HEK293T (cell line): ENCODE measurements at regions not wholly inside any gene's neighbourhood (a gene's known extent, or its start where the extent isn't known, plus 50 kb on each side); places are given as distances from the start of the nearest gene placed in this dataset.
"Not testable (repeated sequence)": the region's sequence is repeated elsewhere in the genome, so short reads cannot be mapped to it uniquely, and the experiment has no call there.

Source experiments
- CTCF ChIA-PET: fragments of 350-600 bp; formaldehyde crosslinking; extraction: SDS; loops from one replicate; lab custom pipeline; 2021; ENCODE audit warnings: antibody characterized with exemption, inconsistent platforms; lab: Yijun Ruan, JAX
- POLR2A ChIA-PET: fragments of 350-600 bp; formaldehyde crosslinking; extraction: SDS; loops from one replicate; lab custom pipeline; 2020; ENCODE audit warnings: antibody characterized with exemption, inconsistent platforms; lab: Yijun Ruan, JAX
- DNase-seq: peaks from one replicate; pipeline ENCODE4 v3.0.0; 2012; ENCODE audit warnings: mixed read lengths; ENCODE audit errors: extremely low spot score
- ARNT ChIP-seq: fragments of 450-650 bp; IDR thresholded peaks from 2 replicates; pipeline ENCODE4 v1.6.1; 2017; ENCODE audit warnings: mild to moderate bottlenecking
- BHLHE40 ChIP-seq: fragments of 450-650 bp; IDR thresholded peaks from 2 replicates; pipeline ENCODE4 v1.6.1; 2016; ENCODE audit warnings: mild to moderate bottlenecking, moderate library complexity, borderline replicate concordance
- CTBP1 ChIP-seq: fragments of 450-650 bp; IDR thresholded peaks from 2 replicates; pipeline ENCODE4 v1.6.1; 2016; ENCODE audit warnings: borderline replicate concordance
- ELF4 ChIP-seq: fragments of 450-650 bp; IDR thresholded peaks from 2 replicates; pipeline ENCODE4 v1.6.1; 2017; ENCODE audit warnings: antibody characterized with exemption
- FOXA1 ChIP-seq: fragments of 450-650 bp; IDR thresholded peaks from 2 replicates; pipeline ENCODE4 v1.6.1; 2016; ENCODE audit warnings: mild to moderate bottlenecking
- FOXK2 ChIP-seq: fragments of 450-650 bp; IDR thresholded peaks from 2 replicates; pipeline ENCODE4 v1.6.1; 2016; ENCODE audit warnings: mild to moderate bottlenecking
- FOXM1 ChIP-seq: fragments of 450-650 bp; IDR thresholded peaks from 2 replicates; pipeline ENCODE4 v1.6.1; 2017; ENCODE audit warnings: mild to moderate bottlenecking, borderline replicate concordance
- HDGF ChIP-seq: fragments of 450-650 bp; IDR thresholded peaks from 2 replicates; pipeline ENCODE4 v1.6.1; 2017; ENCODE audit warnings: antibody characterized with exemption, borderline replicate concordance
- L3MBTL2 ChIP-seq: fragments of 450-650 bp; conservative IDR thresholded peaks from 2 replicates; pipeline ENCODE4 v1.6.1; 2016; ENCODE audit warnings: mild to moderate bottlenecking
- LEF1 ChIP-seq: fragments of 450-650 bp; IDR thresholded peaks from 2 replicates; pipeline ENCODE4 v1.6.1; 2017; ENCODE audit warnings: mild to moderate bottlenecking, borderline replicate concordance
- NFRKB ChIP-seq: fragments of 450-650 bp; IDR thresholded peaks from 2 replicates; pipeline ENCODE4 v1.6.1; 2016; ENCODE audit warnings: mild to moderate bottlenecking, moderate library complexity
- SP1 ChIP-seq: fragments of 450-650 bp; IDR thresholded peaks from 2 replicates; pipeline ENCODE4 v1.6.1; 2017
- SUZ12 ChIP-seq: fragments of 450-650 bp; IDR thresholded peaks from 2 replicates; pipeline ENCODE4 v1.6.1; 2016; ENCODE audit warnings: mild to moderate bottlenecking
- TARDBP ChIP-seq: fragments of 450-650 bp; IDR thresholded peaks from 2 replicates; pipeline ENCODE4 v1.6.1; 2016
- ZNF384 ChIP-seq: fragments of 450-650 bp; IDR thresholded peaks from 2 replicates; pipeline ENCODE4 v1.6.1; 2016
- TF ChIP-seq, protein P1 (sequence below): fragments of 450-650 bp; IDR thresholded peaks from 2 replicates; pipeline ENCODE4 v1.6.1; 2016

DNA sequence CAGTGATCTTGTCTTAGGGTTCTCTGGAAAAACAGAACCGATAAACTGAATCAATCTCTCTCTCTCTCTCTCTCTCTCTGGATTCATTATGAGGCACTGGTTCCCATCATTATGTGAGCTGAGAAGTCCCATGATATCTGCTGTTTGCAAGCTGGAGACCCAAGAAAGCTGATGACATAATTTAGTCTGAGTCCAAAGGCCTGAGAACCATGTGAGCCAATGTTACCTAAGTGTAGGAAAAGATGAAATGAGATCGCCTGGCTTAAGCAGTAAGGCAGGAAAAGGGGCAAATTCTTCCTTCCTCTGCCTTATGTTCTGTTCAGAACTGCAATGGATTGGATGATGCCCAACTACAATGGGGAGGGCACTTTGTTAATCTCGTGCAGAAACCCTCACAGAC lies 207.4 kb downstream of the RBM46 start:
- TF ChIP-seq, protein P1, sequence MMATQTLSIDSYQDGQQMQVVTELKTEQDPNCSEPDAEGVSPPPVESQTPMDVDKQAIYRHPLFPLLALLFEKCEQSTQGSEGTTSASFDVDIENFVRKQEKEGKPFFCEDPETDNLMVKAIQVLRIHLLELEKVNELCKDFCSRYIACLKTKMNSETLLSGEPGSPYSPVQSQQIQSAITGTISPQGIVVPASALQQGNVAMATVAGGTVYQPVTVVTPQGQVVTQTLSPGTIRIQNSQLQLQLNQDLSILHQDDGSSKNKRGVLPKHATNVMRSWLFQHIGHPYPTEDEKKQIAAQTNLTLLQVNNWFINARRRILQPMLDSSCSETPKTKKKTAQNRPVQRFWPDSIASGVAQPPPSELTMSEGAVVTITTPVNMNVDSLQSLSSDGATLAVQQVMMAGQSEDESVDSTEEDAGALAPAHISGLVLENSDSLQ: no peak
- TF ChIP-seq FOXK2: no peak
- TF ChIP-seq SP1: no peak
- no peak for TF ChIP-seq BHLHE40
- TF ChIP-seq NFRKB: no peak
- no peak for TF ChIP-seq CTBP1
- TF ChIP-seq ARNT: no peak
- no peak for TF ChIP-seq FOXA1
- CTCF ChIA-PET: interaction anchor here (0.7 to 1.3 kb wide), 3 partner anchors 11 to 458 kb away, joined by 3 to 4 read pairs (median 3); no protein-coding TSS in a partner anchor
- POLR2A ChIA-PET: no interaction called here
- DNase-seq: no peak

DNA sequence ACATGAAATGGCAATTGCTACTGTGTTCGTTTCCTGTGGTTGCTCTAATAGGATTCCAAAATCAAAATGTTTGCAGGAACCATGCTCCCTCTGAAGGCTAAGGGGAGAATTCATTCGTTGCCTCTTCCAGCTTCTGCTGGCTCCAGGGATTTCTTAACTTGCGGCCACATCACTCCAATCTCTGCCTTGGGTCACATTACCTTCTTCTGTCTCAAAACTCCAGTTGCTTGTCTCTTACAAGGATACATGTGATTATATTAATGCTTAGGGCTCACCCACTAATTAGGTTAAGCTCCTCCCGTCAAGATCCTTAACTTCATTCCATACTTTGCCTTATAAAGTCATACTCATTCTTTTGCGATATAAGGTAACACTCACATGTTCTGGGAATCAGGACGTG lies 208.4 kb downstream of the RBM46 start:
- POLR2A ChIA-PET: no interaction called here
- CTCF ChIA-PET: interaction anchor here (1.3 kb wide), 1 partner anchor 37 kb away, joined by 3 read pairs; no protein-coding TSS in a partner anchor

DNA sequence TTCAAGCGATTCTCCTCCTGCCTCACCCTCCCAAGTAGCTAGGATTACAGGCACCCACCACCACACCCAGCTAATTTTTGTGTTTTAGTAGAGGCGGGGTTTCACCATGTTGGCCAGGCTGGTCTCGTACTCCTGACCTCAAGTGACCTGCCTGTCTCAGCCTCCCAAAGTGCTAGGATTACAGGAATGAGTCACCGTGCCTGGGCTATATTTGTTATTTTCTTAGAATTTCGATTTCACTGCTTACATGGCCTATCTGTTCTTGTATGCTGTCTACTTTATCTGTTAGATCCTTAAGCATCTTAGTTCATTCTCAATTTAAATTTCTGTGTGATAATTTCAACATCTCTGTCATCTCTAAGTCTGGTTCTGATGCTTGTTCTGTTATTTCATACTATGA lies 210.6 kb upstream of the NPY2R start:
- POLR2A ChIA-PET, DNase-seq, CTCF ChIA-PET: not testable (repeated sequence)

More for the DNA sequence above, 208.4 kb downstream of the RBM46 start:
- no peak for TF ChIP-seq FOXM1
- TF ChIP-seq ELF4: no peak
- TF ChIP-seq ZNF384: no peak
- TF ChIP-seq SUZ12: no peak
- TF ChIP-seq L3MBTL2: no peak
- TF ChIP-seq, protein P1: no peak
- TF ChIP-seq NFRKB: no peak
- no peak for TF ChIP-seq SP1
- TF ChIP-seq CTBP1: no peak
- no peak for TF ChIP-seq BHLHE40
- no peak for TF ChIP-seq TARDBP
- TF ChIP-seq FOXK2: no peak
- TF ChIP-seq HDGF: no peak
- no peak for TF ChIP-seq LEF1
- no peak for TF ChIP-seq FOXA1
- TF ChIP-seq ARNT: no peak
- DNase-seq: no peak

DNA sequence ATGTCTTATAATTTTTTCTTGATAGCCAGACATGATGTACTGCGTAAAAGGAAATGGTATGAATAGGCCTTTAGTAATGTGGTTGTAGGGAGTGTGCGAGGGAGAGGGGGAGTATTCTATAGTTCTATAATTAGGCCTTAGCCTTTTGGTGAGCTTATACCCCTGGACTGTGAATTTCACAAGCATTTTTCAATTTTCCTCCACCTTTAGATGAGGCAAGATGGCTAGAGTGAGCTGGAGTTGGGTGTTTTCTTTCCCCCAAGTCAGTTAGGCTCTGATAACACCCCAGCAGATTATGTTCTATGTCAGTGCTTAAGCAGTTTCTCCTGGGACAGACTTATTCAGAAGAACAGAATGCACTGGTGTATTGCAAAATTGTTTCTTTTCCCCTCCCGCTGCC lies 210.2 kb upstream of the NPY2R start:
- TF ChIP-seq NFRKB (no peak), FOXA1 (no peak), HDGF (no peak), LEF1 (no peak), ARNT (no peak), TARDBP (no peak), SP1 (no peak), CTBP1 (no peak), FOXM1 (no peak)
- TF ChIP-seq, protein P1: no peak
- ChIA-PET POLR2A (no interaction called here), CTCF (no interaction called here)
- no peak for DNase-seq

DNA sequence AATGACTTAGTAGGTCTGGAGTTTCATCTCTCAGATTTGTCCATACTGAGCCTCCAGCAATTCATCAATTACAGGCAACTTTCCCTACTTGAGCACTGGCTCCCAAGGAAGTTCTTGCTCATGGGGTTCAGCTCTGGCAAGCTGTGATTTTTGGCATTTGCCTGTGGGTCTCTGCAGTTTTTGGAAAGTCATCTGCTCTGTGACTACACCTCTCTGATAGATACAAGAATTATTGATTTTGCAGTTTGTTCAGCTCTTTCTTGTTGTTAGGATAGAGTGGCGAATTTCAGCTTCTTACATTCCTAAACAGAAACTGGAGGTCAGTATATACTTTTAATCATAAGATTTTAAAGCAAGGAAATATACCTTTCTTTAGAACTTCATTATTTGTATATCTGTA lies 209.7 kb upstream of the NPY2R start:
- no peak for DNase-seq
- ChIA-PET CTCF (no interaction called here), POLR2A (no interaction called here)
- TF ChIP-seq CTBP1: no peak
- TF ChIP-seq L3MBTL2: no peak

DNA sequence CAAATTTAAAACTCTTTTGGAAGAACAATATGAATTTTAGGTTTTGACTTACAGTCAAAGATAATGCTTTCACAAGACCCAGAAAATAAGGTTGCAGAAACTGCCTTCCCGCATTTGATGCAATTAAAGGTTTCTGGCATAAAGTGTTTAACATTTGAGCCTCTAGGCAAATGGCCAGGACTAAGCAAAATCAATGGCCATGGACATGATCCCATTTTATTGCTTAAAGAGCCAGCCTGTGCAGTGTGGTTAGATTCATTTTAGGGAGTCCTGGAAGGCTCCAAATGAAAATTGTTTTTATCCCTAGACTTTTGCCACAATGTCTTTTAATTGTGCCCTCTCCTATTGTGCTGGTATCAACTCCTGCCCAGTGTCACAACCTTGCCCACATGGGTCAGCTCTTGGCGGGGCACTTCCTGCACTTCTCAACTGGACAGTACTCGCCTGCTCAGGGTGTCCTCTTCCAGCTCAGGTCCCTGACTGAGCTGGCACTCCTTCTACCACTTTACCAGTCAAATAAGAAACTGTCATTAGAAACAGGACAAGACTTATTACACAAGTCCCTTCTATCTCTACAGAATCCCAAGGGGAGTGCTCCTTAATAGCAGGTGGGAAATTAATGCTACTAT lies 208.4 kb upstream of the NPY2R start:
- DNase-seq: no peak
- ChIA-PET POLR2A (no interaction called here), CTCF (interaction anchor here (0.6 kb wide), 1 partner anchor 72 kb away, joined by 5 read pairs; no protein-coding TSS in a partner anchor)
- TF ChIP-seq ARNT: no peak
- TF ChIP-seq, protein P1: no peak
- TF ChIP-seq FOXA1: no peak
- no peak for TF ChIP-seq CTBP1

DNA sequence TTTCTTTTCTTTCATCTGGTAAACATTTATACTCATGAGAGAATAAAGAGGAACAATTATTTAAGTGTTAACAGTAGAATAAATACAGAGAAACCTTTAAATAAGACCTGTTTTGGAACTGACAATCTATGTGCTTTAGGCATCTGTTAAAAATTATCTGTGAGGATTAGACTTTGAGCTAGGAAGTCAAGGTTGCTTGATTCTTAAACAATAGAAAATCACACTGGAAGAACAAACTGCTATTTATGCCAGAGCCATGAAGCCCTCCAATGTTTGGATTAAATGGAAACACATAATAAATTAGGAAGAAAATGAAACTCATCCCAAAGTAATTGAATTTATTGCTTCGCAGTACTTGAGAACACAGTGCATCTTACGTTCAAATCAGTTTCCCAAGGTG lies 207.2 kb upstream of the NPY2R start:
- ChIA-PET POLR2A (no interaction called here), CTCF (interaction anchor here (0.6 kb wide), 1 partner anchor 952 kb away, joined by 4 read pairs; no protein-coding TSS in a partner anchor)
- TF ChIP-seq L3MBTL2: no peak
- no peak for TF ChIP-seq CTBP1
- TF ChIP-seq LEF1: no peak
- TF ChIP-seq BHLHE40: no peak
- no peak for TF ChIP-seq SUZ12
- TF ChIP-seq, protein P1: no peak
- no peak for TF ChIP-seq FOXA1
- TF ChIP-seq SP1: no peak
- TF ChIP-seq HDGF: no peak
- no peak for TF ChIP-seq FOXK2
- no peak for TF ChIP-seq NFRKB
- TF ChIP-seq ZNF384: no peak
- no peak for TF ChIP-seq TARDBP
- no peak for TF ChIP-seq ELF4
- TF ChIP-seq ARNT: no peak
- no peak for TF ChIP-seq FOXM1
- DNase-seq: no peak
